H9 (cell line): ENCODE measurements at regions not wholly inside any gene's neighbourhood (a gene's known extent, or its start where the extent isn't known, plus 50 kb on each side); places are given as distances from the start of the nearest gene placed in this dataset.

ENCODE experiments used
- DNase-seq: peaks from one replicate; pipeline ENCODE4 v3.0.0-alpha.2; 2017
- H2AFZ ChIP-seq: one replicate; pipeline ENCODE4 v1.6.1; 2013; ENCODE audit warnings: mild to moderate bottlenecking, low read length, control low read depth, moderate library complexity
- H2AK5ac ChIP-seq: 2 replicates; pipeline ENCODE4 v1.6.1; 2013; ENCODE audit warnings: low read length, control low read depth, mixed read lengths; ENCODE audit not compliant: insufficient read length
- H2BK120ac ChIP-seq: one replicate; pipeline ENCODE4 v1.6.1; 2013; ENCODE audit warnings: low read depth, mild to moderate bottlenecking, low read length, control low read depth, inconsistent platforms; ENCODE audit not compliant: poor library complexity, severe bottlenecking
- H2BK12ac ChIP-seq: 2 replicates; pipeline ENCODE4 v1.6.1; 2013; ENCODE audit warnings: low read length, control low read depth, mixed read lengths, low read depth; ENCODE audit not compliant: insufficient read length
- H2BK15ac ChIP-seq: 2 replicates; pipeline ENCODE4 v1.6.1; 2013; ENCODE audit warnings: low read depth, low read length, control low read depth
- H2BK20ac ChIP-seq: one replicate; pipeline ENCODE4 v1.6.1; 2013; ENCODE audit warnings: low read depth, mild to moderate bottlenecking, low read length, control low read depth, inconsistent platforms; ENCODE audit not compliant: poor library complexity, severe bottlenecking
- H2BK5ac ChIP-seq: 2 replicates; pipeline ENCODE4 v1.6.1; 2013; ENCODE audit warnings: low read length, control low read depth, mixed read lengths; ENCODE audit not compliant: insufficient read length
- H3K14ac ChIP-seq: 2 replicates; pipeline ENCODE4 v1.6.1; 2013; ENCODE audit warnings: low read length, control low read depth; ENCODE audit not compliant: insufficient read depth
- H3K18ac ChIP-seq: 2 replicates; pipeline ENCODE4 v1.6.1; 2013; ENCODE audit warnings: low read depth, mild to moderate bottlenecking, mixed read lengths, low read length, control low read depth; ENCODE audit not compliant: insufficient read length
- H3K23ac ChIP-seq: 2 replicates; pipeline ENCODE4 v1.6.1; 2013; ENCODE audit warnings: low read length, control low read depth, mixed read lengths, low read depth; ENCODE audit not compliant: insufficient read length
- H3K23me2 ChIP-seq: 2 replicates; pipeline ENCODE4 v1.6.1; 2013; ENCODE audit warnings: low read depth, mild to moderate bottlenecking, mixed read lengths, low read length, control low read depth; ENCODE audit not compliant: insufficient read length, poor library complexity, severe bottlenecking
- H3K27ac ChIP-seq: 2 replicates; pipeline ENCODE4 v1.5.1; 2013; ENCODE audit warnings: low read length, control low read depth, mixed read lengths, low read depth; ENCODE audit not compliant: insufficient read length
- H3K27me3 ChIP-seq: 2 replicates; pipeline ENCODE4 v1.6.1; 2013; ENCODE audit warnings: low read length, control low read depth, inconsistent platforms; ENCODE audit not compliant: insufficient read depth
- H3K4ac ChIP-seq: 2 replicates; pipeline ENCODE4 v1.6.1; 2013; ENCODE audit warnings: low read depth, mild to moderate bottlenecking, control low read depth, inconsistent platforms, low read length, moderate library complexity
- H3K4me1 ChIP-seq: 2 replicates; pipeline ENCODE4 v1.6.1; 2013; ENCODE audit warnings: low read length, control low read depth, inconsistent platforms; ENCODE audit not compliant: insufficient read depth
- H3K4me2 ChIP-seq: 2 replicates; pipeline ENCODE4 v1.6.1; 2013; ENCODE audit warnings: low read length, control low read depth, mixed read lengths; ENCODE audit not compliant: insufficient read length, insufficient read depth
- H3K56ac ChIP-seq: 2 replicates; pipeline ENCODE4 v1.6.1; 2013; ENCODE audit warnings: low read depth, mild to moderate bottlenecking, mixed read lengths, low read length, control low read depth; ENCODE audit not compliant: insufficient read length
- H3K79me1 ChIP-seq: 2 replicates; pipeline ENCODE4 v1.6.1; 2013; ENCODE audit warnings: low read depth, mild to moderate bottlenecking, moderate library complexity, low read length, control low read depth, inconsistent platforms; ENCODE audit not compliant: insufficient read depth, poor library complexity, severe bottlenecking
- H3K79me2 ChIP-seq: 2 replicates; pipeline ENCODE4 v1.6.1; 2013; ENCODE audit warnings: low read length, control low read depth, inconsistent platforms; ENCODE audit not compliant: insufficient read depth
- H3K9ac ChIP-seq: 2 replicates; pipeline ENCODE4 v1.6.1; 2013; ENCODE audit warnings: low read length, control low read depth, mixed read lengths; ENCODE audit not compliant: insufficient read length; ENCODE audit errors: extremely low read depth
- H3K9me3 ChIP-seq: one replicate; pipeline ENCODE4 v1.6.1; 2013; ENCODE audit warnings: low read depth, low read length, inconsistent platforms; ENCODE audit not compliant: control insufficient read depth
- H3T11ph ChIP-seq: one replicate; pipeline ENCODE4 v1.6.1; 2013; ENCODE audit warnings: mild to moderate bottlenecking, low read length, control low read depth, inconsistent platforms
- H4K20me1 ChIP-seq: one replicate; pipeline ENCODE4 v1.6.1; 2013; ENCODE audit not compliant: control insufficient read depth, insufficient read length, insufficient read depth
- H4K5ac ChIP-seq: 2 replicates; pipeline ENCODE4 v1.6.1; 2013; ENCODE audit warnings: low read depth, mild to moderate bottlenecking, mixed read lengths, low read length, control low read depth; ENCODE audit not compliant: insufficient read length
- H4K8ac ChIP-seq: replicated peaks from 2 replicates; pipeline ENCODE4 v1.6.1; 2013; ENCODE audit warnings: low read length, control low read depth, mixed read lengths, low read depth; ENCODE audit not compliant: insufficient read length
- H4K91ac ChIP-seq: 2 replicates; pipeline ENCODE4 v1.6.1; 2013; ENCODE audit warnings: low read depth, mild to moderate bottlenecking, moderate library complexity, mixed read lengths, low read length, control low read depth; ENCODE audit not compliant: insufficient read length
- H3K27ac Mint-ChIP-seq, 3 experiments: 2 replicates in 2 of 3; 3 replicates in 1 of 3; pipeline ENCODE4 v1.8.0; 2020 to 2021; ENCODE audit warnings: mixed read lengths in 3 of 3, mild to moderate bottlenecking in 1 of 3, moderate library complexity in 1 of 3
- H3K27me3 Mint-ChIP-seq: 2 replicates; pipeline ENCODE4 v1.8.0; 2021; ENCODE audit warnings: low read depth, mild to moderate bottlenecking, moderate library complexity, mixed read lengths
- H3K36me3 Mint-ChIP-seq, 3 experiments: 2 replicates in 2 of 3; 3 replicates in 1 of 3; pipeline ENCODE4 v1.8.0; 2020 to 2021; ENCODE audit warnings: low read depth in 3 of 3, mixed read lengths in 3 of 3; ENCODE audit not compliant: insufficient read depth in 1 of 3
- H3K4me1 Mint-ChIP-seq, 2 experiments: 2 replicates each; pipeline ENCODE4 v1.8.0; 2020; ENCODE audit warnings: mixed read lengths in 2 of 2
- H3K4me3 Mint-ChIP-seq, 2 experiments: 2 replicates in 1 of 2; 3 replicates in 1 of 2; pipeline ENCODE4 v1.8.0; 2020 to 2021; ENCODE audit warnings: mild to moderate bottlenecking in 2 of 2, mixed read lengths in 2 of 2, moderate library complexity in 1 of 2
- H3K9me3 Mint-ChIP-seq, 2 experiments: 2 replicates in 1 of 2; 3 replicates in 1 of 2; pipeline ENCODE4 v1.8.0; 2020; ENCODE audit warnings: mild to moderate bottlenecking in 2 of 2, mixed read lengths in 2 of 2, moderate library complexity in 1 of 2
- WGBS: extraction: QIAGEN DNeasy Blood & Tissue Kit; methylation state at CpG from one replicate; pipeline ENCODE4 v1.1.7; 2013; ENCODE audit warnings: missing lambda C conversion rate, low lambda C conversion rate, mixed read lengths; ENCODE audit not compliant: insufficient read length; ENCODE audit errors: extremely low coverage; 5-methylcytosine and 5-hydroxymethylcytosine counted together
- TF ChIP-seq, protein P1 (sequence below): fragments of 200-600 bp; sonication (generic); conservative IDR thresholded peaks from 3 replicates; pipeline ENCODE4 v1.8.0; 2021; ENCODE audit warnings: antibody characterized with exemption, mild to moderate bottlenecking

DNA sequence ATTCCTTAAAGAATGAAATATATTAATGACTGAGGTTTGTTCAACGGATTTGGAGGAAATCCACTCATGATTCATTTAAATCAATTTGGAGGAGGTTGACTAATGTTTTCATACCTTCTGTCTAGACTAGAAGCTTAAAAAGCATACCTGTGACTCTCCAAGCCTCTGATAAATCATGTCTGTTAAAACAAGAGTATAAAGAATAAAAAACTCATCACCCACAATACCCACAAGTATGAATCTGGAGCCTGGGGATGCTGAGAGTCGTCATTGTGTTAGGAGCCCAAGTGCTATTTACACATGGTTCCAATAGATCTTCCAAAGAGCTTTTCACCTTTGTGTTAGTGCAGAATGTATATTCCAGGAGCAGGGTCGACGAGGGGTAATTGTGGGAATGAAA lies 86.8 kb upstream of the ADAMTS20 start:
- Histone ChIP-seq H2AK5ac (no peak overlapping the region), H3K4ac (no peak overlapping the region), H3K79me1 (no peaks in the 10 kb centered on the region), H4K8ac (no peak overlapping the region), H2BK12ac (no peak overlapping the region), H4K5ac (no peak overlapping the region), H2AFZ (no peak overlapping the region), H4K91ac (no peak overlapping the region), H3K27ac (no peak overlapping the region), H3K4me1 (no peaks in the 10 kb centered on the region), H3K27me3 (no peaks in the 10 kb centered on the region; the same call in 1 of the 2 replicates), H2BK20ac (no peak overlapping the region), H3K23me2 (no peaks in the 10 kb centered on the region), H3T11ph (no peak overlapping the region), H2BK120ac (no peak overlapping the region), H3K23ac (no peak overlapping the region), H3K9ac (no peak overlapping the region), H3K56ac (no peak overlapping the region), H3K4me2 (no peak overlapping the region), H4K20me1 (no peaks in the 10 kb centered on the region), H3K79me2 (no peaks in the 10 kb centered on the region), H3K18ac (no peak overlapping the region), H2BK15ac (no peak overlapping the region), H3K14ac (no peak overlapping the region), H2BK5ac (no peak overlapping the region), H3K9me3 (no peaks in the 10 kb centered on the region)
- H3K36me3 Mint-ChIP-seq: no peaks in the 10 kb centered on the region
- no peak for DNase-seq
- TF ChIP-seq, protein P1, sequence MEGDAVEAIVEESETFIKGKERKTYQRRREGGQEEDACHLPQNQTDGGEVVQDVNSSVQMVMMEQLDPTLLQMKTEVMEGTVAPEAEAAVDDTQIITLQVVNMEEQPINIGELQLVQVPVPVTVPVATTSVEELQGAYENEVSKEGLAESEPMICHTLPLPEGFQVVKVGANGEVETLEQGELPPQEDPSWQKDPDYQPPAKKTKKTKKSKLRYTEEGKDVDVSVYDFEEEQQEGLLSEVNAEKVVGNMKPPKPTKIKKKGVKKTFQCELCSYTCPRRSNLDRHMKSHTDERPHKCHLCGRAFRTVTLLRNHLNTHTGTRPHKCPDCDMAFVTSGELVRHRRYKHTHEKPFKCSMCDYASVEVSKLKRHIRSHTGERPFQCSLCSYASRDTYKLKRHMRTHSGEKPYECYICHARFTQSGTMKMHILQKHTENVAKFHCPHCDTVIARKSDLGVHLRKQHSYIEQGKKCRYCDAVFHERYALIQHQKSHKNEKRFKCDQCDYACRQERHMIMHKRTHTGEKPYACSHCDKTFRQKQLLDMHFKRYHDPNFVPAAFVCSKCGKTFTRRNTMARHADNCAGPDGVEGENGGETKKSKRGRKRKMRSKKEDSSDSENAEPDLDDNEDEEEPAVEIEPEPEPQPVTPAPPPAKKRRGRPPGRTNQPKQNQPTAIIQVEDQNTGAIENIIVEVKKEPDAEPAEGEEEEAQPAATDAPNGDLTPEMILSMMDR: no peak
- peaks cover 1% of the 10 kb centered on the region; the same call in 1 of the 2 replicates for H3K27me3 Mint-ChIP-seq
- no peak overlapping the region for H3K4me3 Mint-ChIP-seq
- no peak overlapping the region for H3K27ac Mint-ChIP-seq
- no CpG with 5 or more reads among the region's 4 CpGs for WGBS
- no peaks in the 10 kb centered on the region; a peak in 1 of 5 replicates for H3K9me3 Mint-ChIP-seq
- no peaks in the 10 kb centered on the region for H3K4me1 Mint-ChIP-seq
